ENCODE measurements at regions not wholly inside any gene's neighbourhood (a gene's known extent, or its start where the extent isn't known, plus 50 kb on each side); places are given as distances from the start of the nearest gene placed in this dataset.

DNA sequence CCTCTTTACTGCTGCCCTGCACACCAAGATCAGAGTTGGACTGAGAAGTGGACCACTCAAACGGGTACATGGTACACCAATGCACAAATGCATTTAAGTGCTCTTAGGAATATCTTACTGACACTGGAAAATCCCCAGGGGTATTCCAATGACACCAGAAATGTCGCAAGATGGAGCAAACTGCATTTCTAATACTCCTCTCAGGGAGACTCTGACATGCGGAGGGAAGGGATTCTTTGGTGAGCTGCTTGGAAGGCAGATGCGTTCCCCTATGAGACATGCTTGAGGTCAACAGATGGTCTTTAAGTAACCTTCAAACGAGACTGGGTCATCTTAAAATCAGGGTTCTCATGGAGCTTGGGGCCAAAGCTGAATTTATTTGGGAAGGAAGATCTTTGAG is 521.8 kb upstream of the TCF4 start:
- no peak overlapping the region for H3K4me3 ChIP-seq (ENCODE audit: low read depth, low read length)
- TF ChIP-seq, protein P1, sequence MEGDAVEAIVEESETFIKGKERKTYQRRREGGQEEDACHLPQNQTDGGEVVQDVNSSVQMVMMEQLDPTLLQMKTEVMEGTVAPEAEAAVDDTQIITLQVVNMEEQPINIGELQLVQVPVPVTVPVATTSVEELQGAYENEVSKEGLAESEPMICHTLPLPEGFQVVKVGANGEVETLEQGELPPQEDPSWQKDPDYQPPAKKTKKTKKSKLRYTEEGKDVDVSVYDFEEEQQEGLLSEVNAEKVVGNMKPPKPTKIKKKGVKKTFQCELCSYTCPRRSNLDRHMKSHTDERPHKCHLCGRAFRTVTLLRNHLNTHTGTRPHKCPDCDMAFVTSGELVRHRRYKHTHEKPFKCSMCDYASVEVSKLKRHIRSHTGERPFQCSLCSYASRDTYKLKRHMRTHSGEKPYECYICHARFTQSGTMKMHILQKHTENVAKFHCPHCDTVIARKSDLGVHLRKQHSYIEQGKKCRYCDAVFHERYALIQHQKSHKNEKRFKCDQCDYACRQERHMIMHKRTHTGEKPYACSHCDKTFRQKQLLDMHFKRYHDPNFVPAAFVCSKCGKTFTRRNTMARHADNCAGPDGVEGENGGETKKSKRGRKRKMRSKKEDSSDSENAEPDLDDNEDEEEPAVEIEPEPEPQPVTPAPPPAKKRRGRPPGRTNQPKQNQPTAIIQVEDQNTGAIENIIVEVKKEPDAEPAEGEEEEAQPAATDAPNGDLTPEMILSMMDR (IDR thresholded peaks at IDR 0.05; ENCODE audit: insufficient read depth, low read depth, low read length) = no peak
- no peaks in the 10 kb centered on the region; the same call in 1 of the 2 replicates for H3K27me3 ChIP-seq (ENCODE audit: control insufficient read depth, insufficient read depth, low read length)
- CTCF ChIA-PET = interaction anchor here (1.0 kb wide), 1 partner anchor 32 kb away, joined by 4 read pairs; no protein-coding TSS in a partner anchor
- POLR2A ChIA-PET = no interaction called here
- DNase-seq (ENCODE audit: low read depth) = no peak
- H3K36me3 ChIP-seq (ENCODE audit: control insufficient read depth, insufficient read depth, low read length) = no peaks in the 10 kb centered on the region

DNA sequence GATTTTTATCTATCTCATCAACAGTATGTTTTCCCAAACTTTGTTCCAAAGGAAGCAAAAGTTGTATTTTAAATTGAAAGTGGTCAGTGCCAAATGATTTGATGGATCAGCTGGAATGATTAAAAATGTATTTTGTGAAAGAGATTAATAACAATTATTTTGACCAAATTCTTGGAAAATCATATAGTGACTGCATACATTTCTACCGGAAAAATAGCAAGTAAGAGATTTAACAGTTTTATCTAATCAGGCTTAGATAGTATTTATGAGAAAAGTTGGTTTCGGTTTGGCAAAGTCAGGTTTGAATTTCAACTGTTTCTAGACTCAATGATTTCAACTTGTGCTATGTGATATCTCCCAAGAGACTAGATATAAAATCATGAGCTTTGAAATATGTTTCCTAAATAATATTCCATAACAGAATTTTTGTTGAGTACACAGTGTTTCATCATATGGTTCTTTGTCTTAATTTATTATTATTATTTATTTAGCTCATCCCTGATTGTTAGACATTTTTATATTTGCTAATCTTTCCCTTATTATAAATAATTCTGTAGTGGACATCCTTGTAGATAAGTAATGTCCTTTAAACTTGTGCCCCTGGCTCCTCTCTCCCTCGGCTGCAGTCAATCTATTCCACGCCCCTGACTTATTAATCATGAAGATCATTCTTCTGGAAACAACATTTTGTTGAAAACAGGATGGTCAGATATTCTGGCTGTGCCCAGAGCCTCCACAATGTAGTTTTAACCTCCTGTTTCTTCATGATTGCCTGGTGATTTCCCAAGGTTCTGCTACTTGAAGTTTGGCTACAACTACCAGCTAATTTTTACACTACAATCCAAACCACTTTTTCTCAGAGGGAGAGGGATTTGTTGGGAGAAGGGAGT is 520.7 kb upstream of the TCF4 start:
- POLR2A ChIA-PET = no interaction called here
- Histone ChIP-seq H3K36me3 (ENCODE audit: control insufficient read depth, insufficient read depth, low read length) (no peaks in the 10 kb centered on the region), H3K4me3 (ENCODE audit: low read depth, low read length) (no peak overlapping the region), H3K27me3 (ENCODE audit: control insufficient read depth, insufficient read depth, low read length) (no peaks in the 10 kb centered on the region)
- DNase-seq (ENCODE audit: low read depth) = no peak
- TF ChIP-seq, protein P1 (IDR thresholded peaks at IDR 0.05; ENCODE audit: insufficient read depth, low read depth, low read length) = no peak
- CTCF ChIA-PET = interaction anchor here (1.0 kb wide), 1 partner anchor 31 kb away, joined by 4 read pairs; no protein-coding TSS in a partner anchor

DNA sequence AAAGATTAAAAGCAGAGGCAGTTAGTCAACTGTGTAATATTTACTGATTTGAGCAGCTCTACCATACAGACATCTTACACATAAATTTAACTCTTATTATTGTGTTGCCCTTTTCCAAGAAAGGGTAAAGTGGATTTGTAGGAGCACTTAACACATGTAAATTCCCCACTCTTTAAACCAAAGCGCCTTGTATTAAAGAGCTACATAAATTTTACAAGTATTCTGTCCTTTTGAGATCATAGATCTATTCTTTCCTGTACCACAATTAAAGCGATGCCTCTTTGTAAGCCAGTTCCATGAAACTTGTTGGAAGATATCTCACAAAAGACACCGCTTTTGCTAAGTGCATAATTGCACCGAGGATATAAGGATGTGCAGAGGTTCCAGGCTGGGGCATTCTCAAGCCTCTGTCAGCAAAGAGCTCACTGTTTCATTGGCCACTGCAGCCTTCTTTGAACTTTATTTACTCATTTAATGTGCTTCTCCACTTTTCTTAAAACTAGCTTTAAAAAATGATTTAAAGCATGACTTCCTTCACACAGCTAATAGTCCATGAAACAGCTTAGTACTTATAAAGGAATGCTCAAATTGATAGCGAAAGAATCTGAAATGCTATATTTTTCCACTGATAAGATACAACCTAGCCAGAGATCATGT is 520.0 kb upstream of the TCF4 start:
- H3K27me3 ChIP-seq (ENCODE audit: control insufficient read depth, insufficient read depth, low read length) = no peaks in the 10 kb centered on the region
- no peaks in the 10 kb centered on the region for H3K36me3 ChIP-seq (ENCODE audit: control insufficient read depth, insufficient read depth, low read length)
- no peak for DNase-seq (ENCODE audit: low read depth)
- CTCF ChIA-PET = no interaction called here
- TF ChIP-seq, protein P1 (IDR thresholded peaks at IDR 0.05; ENCODE audit: insufficient read depth, low read depth, low read length) = no peak
- H3K4me3 ChIP-seq (ENCODE audit: low read depth, low read length) = no peak overlapping the region
- POLR2A ChIA-PET = no interaction called here

DNA sequence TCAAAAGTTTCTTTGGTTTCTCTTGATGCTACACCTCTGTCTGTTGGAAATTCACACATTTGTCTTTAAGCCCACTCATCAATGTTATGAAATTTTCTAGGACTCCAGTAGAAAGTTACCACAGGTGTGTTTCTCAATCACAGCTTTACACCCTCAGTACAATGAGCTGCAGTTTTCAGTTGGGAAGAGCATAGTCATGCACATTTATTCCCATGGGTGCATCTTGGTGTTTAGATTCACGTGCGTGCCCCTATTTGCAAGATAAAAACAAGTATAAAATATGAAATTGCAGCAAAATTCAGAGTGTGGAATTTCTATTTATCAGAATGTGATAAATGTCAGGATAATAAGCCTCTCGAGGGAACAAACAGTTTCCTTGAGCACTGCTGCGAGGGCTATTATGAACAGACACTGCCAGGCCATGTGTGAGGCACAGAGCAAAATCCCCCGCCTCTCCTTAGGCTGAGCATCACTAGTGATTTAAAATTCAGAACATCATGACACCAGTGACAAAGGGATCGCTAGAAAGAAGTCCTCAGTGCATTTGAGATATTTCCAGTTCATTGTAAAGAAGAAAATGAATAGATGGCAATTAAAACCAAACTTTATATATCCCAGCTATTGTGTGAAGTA is 512.2 kb upstream of the TCF4 start:
- ChIA-PET POLR2A (no interaction called here), CTCF (interaction anchor here (0.7 kb wide), 1 partner anchor 12 kb away, joined by 3 read pairs; no protein-coding TSS in a partner anchor)

More for the DNA sequence above, 512.2 kb upstream of the TCF4 start:
- TF ChIP-seq, protein P1 (IDR thresholded peaks at IDR 0.05; ENCODE audit: insufficient read depth, low read depth, low read length) = no peak
- Histone ChIP-seq H3K4me3 (ENCODE audit: low read depth, low read length) (no peak overlapping the region), H3K36me3 (ENCODE audit: control insufficient read depth, insufficient read depth, low read length) (no peaks in the 10 kb centered on the region), H3K27me3 (ENCODE audit: control insufficient read depth, insufficient read depth, low read length) (no peaks in the 10 kb centered on the region; the same call in 1 of the 2 replicates)
- DNase-seq (ENCODE audit: low read depth) = no peak
